LoVo (cell line): ENCODE measurements at regions not wholly inside any gene's neighbourhood (a gene's known extent, or its start where the extent isn't known, plus 50 kb on each side); places are given as distances from the start of the nearest gene placed in this dataset.

Source experiments
- DNase-seq: peaks from one replicate; pipeline ENCODE4 v3.0.0-alpha.2; 2016; ENCODE audit warnings: low spot score

DNA sequence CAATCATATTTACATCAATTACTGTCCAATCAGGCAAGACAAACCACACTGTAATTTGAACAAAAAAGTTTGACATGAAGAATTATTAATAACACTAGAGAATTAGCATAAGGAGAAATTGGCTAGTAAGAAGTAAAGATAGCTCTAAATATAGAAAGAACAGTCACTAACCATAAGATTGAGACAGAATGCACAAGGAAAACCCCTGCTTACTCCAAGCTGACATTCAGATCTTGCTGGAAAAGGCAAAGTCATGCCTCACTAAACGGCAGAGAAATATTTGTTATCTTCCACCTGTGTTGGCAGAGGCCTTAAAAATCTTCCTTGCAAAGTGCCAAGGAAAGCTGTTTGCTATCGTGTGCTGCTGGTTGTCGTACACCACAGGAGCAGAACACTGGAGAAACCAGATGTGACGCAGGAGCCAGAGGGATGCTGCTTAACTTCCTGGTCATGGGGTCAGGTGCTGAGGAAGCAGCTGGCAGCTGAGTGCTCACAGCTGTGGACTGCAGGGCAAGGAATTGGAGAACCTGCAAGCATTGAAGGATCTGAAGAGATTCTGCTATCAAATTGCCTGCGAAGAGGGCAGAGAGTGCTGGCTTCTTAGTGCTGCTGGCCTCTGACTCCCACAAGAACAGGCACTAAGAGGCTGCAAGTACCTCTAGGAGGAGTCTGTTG, 1323.3 kb downstream of the LRFN5 start:
- no peak for DNase-seq

DNA sequence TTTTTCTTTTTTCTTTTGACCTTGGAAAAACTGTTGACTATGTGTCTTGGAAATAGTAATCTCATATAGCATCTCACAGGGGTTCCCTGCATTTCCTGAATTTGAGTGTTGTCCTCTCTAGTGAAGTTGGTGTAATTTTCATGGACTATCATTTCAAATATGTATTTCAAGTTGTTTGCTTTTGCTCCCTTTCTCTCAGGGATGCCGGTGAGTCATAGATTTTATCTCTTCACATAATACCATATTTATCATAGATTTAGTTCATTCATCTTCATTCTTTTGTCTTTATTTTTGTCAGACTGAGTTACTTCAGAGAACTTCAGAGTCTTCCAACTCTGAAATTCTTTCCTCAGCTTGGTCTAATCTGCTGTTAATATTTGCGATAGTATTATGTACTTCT, 1320.6 kb downstream of the LRFN5 start:
- DNase-seq, result no peak

DNA sequence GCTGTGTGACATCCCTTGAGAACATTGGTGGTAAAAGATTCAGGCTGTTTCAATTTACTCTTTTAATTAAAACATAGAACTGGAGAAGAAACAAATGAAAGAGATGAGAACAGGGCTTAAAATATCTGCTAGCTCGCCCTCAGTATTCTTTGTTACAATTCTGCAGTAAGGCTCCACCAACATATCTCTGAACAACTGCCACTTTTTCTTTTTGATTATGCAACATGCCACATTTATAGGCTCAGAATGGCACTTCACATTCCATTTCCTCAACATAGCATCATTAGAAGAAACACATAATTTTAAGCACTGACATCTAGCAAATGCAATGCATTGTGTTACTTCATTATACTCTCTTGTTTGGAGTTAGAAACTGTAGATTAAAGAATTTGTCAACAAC, 1315.2 kb downstream of the LRFN5 start:
- no peak for DNase-seq

DNA sequence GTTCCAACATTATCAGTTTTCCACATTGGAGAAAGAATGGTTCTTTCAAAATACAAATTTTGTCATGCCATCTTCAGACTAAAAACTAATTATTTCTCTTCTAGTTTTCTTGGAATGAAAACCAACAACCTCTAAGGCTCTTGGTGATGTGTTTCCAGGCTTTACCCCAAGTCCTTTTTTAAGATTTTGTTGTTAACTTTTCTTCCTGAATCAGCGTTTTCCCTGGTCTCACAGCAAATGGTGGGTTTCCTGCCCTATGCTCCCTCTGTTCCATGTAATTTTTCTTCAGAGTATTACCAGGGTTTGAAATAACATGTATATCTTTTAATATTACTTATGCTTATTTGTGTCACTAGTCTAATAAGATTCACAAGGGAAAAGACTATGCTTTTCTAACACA, 1311.9 kb downstream of the LRFN5 start:
- no peak for DNase-seq

DNA sequence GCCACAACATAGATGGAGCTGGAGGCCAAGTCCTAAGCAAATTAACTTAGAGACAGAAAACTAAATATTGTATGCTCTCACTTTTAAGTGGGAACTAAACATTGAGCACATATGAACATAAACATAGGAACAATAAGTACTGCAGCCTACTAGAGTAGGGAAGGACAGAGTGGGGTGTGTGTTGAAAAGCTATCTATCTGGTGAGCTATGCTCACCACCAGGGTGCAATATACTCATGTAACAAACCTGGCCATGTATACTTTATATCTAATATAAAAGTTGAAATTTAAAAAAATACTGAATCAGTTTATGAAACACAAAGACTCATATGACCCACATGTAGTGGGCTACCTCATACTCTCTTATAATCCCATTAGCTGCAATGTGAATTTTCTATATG, 1305.0 kb downstream of the LRFN5 start:
- DNase-seq, result no peak

DNA sequence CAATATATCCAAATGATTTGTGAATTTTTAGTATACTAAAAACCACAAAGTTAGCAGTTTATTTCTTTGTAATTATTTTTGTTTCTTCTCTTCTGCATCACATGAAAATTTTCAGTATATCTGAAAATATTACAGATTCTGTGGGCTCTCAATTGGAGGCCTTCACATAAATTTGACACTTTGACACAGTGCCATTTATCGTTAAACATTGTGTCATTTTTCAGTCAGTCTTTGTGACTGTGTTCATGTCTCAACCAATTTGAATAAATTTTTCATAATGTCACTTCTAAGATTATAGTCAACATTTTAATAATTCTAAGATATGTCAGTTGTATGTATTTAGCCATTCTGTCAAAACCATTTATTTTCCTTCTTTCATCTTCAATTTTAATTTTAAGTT, 1303.0 kb downstream of the LRFN5 start:
- DNase-seq, result no peak

DNA sequence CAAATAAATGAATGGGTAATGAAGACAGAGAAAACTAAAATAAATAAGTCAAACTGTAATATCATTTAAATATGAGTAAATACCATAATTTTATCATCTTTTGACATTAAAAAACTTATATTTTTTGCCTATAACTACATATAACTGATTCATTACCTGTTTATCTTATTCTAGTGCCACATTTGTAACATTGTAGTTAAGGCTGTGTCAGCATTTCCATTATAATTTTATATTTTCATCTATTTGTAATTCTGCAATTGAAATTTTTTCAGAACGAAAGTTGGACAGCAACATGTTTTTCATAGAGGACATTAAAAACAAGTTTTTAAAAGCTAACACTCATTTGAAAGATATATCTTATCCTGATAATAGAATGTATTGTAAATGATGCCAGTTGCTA, 1286.5 kb downstream of the LRFN5 start:
- no peak for DNase-seq

DNA sequence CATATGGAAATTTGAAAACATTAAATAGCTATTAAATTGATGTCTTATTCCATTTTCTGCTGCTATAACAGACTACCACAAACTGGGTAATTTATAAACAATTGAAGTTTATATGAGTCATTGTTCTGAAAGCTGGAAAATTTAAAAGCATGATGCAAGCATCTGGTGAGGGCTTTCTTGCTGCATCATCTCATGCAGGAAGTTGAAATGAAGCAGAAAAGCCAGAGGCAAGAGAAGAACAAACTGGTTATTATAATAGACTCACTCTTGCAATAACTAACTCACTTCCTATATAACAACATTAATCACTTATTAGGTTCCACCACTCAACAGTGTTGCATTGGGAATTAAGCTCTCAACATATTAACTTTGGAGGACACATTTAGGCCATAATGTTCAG, 1277.4 kb downstream of the LRFN5 start:
- DNase-seq, result no peak

DNA sequence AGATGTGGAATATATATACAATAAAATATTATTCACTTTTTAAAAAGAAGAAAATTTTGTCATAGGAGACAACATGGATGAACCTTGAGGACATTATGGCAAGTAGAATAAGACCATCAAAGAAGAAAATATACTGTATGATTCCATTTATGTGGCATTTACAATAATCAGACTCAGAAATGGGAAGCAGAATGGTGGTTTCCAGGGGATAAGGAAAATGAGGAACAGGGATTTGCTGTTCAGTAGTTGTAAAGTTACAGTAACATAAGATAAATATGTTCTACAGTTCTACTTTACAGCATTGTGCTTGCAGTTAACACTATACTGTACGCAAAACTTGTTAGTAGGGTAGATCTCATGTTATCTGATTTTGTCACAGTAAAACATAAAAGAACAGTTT, 1271.0 kb downstream of the LRFN5 start:
- DNase-seq, result no peak

DNA sequence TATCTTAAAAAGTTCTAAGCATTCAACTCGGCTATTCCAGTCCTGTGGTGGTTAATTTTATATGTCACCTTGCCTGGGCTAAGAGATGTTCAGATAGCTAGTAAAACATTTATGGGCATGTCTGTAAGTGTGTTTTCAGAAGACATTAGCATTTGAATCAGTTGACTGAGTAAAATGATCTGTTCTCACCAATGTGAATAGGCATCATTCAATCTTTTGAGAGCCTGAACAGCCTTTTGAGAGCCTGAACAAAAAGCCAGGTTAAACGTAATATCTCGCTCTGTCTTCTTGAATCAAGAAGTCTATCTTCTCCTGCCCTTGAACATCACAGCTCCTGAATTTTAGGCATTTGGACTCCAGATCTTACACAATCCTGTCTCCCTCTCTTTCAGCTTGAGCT, 1266.1 kb downstream of the LRFN5 start:
- DNase-seq, result no peak

DNA sequence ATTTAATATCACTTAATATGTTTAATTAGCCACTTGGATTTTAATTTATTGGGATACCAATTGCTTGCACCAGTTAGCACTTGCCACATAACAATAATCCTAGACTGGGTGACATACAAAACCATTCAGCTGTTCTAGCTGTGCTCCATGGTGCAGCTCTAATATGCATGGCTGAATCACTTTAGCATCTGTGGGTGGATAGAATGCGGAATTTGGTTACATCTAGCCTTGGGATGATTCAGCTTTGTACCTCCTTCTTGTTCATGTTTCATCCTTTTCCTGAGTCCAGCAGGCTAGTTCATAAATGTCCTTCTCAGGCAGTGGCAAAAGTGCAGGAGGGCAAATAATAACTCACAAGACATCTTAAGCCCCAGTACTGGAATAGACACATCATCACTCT, 1263.0 kb downstream of the LRFN5 start:
- DNase-seq, result no peak

DNA sequence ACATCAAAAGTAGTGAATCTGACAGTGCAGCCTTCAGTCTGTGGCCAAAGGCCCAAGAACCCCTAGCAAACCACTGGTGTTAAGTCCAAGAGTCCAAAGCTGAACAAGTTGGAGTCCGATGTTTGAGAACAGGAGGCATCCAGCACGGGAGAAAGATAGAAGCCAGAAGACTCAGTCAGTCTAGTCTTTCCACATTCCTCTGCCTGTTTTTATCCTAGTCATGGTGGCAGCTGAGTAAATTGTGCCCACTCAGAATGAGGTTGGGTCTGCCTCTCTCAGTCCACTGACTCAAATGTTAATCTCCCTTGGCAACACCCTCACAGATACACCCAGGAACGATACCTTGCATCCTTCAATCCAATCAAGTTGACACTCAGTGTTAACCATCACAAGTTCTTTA, 1255.4 kb downstream of the LRFN5 start:
- DNase-seq, result no peak

DNA sequence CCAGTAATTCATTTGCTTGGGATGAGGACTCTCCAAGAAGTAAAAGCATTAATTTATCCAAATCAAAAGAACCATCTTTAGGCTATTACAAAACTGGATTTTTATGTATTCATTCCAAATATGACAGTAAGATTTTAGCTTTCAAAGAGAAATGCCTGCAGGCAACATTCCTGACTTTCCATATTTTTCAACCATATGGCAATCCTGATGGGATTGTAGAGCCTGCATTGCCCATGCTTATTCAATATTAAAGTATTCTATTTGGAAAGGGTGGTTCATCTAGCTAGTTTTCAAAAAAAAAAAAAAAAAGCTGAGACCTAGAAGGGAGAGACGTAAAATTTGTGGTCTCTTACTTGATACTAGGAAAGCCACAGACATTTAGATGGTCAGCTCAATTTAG, 1253.7 kb downstream of the LRFN5 start:
- no peak for DNase-seq

DNA sequence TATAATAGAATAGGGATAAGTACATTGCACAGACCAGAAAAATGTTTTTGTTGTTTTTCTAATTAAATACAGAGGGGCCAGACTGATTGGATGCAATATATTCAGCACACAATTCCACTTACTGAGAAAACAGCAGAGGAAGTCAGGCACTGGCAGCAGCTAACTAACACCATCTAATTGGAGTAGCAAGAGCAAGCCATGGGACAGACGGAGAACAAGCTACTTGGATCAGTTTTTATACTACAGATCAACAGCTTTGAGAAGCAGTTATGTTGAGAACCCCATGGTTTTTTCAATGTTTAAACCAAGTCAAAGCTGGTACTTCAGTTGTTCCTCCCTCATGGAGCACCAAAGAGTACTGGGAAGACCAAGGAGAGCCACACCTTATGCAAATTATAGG, 1249.4 kb downstream of the LRFN5 start:
- no peak for DNase-seq

DNA sequence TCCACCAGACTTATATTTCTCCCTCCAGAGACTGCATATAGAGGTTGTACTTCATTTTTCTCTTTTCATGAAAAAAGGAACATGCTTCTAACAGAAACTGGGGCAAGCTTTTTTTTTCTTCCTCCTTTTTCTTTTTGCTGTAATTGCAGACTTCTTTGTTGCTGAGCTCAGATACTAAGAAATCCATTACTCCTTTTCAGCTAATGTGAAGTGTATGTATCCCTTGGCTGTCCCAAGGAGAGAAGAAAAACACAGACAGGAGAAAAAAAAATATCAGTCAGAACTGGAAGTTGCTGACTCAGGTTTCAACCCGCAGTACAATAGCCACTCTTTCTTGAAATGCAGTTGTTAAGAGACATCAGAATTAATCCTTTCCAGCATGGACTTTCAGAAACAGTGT, 1248.4 kb downstream of the LRFN5 start:
- DNase-seq, result no peak

DNA sequence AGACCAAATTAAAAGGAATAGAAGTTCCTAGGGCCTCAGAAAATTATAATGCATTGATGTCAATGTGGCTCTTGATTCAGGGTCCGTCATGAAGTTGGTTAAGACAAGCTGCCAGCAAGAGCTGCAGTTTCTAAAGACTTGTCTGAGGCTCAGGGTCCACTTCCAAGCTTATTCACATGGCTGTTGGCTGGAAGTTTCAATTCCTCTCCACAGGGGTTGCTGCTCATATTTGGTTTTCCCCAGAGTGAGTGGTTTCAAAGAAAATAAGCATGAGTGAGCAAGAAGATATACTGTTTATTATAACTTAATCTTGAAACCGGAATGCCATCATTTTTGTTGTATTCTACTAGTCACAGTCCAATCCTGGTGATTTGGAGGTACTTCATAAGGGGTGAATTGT, 1247.4 kb downstream of the LRFN5 start:
- no peak for DNase-seq

DNA sequence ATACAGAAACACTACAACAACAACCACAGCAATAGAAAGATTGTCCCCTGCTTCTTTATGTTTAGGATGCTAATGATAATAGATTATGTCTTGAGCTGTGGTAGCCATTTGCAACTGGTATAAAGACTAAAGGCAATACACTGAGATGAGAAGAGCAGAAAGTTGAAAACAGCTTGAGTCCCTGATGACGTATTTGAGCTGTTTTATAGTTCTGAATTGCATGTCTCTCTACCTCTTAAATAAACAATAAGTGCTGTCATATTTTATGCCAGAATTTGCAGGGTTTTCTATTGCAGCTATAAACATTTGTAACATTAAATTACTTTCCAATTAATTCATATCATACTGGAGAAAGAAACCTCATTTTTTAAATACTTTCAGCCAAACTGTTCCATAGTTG, 1242.0 kb downstream of the LRFN5 start:
- DNase-seq, result no peak

DNA sequence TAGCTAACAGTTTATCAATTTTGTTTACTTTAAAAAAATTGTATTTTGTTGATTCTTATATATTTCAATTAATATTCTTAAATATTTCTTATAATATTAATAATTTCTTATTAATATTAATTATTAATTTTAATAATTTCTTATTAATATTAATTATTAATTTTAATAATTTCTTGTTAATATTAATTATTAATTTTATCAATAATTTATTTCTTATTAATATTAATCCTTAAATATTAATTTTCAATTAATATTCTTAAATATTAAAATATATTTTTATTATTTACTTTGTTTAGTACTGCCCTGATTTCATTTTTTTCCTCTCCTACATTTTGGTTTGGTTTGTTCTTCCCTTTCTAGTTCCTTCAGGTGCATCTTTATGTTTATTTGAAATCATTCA, 1208.1 kb downstream of the LRFN5 start:
- no peak for DNase-seq

DNA sequence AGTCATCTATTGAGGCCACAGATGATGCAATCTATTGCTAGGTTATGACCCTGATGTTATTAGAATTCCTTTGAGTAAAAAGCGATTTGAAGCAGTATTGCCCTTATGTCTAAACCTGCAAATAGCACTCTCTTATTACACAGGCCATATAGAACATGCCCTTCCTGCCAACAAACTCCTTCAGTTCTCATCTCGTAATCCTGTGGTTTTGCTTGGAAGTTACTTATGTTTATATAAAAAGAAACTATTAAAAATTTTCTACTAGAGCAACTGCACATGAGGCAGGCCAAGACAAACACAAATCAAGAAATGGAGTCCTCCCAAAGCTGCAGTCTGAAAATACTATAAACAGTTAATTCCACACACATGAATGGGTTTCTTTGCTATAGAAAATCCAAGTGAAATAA, 1200.2 kb downstream of the LRFN5 start:
- no peak for DNase-seq

DNA sequence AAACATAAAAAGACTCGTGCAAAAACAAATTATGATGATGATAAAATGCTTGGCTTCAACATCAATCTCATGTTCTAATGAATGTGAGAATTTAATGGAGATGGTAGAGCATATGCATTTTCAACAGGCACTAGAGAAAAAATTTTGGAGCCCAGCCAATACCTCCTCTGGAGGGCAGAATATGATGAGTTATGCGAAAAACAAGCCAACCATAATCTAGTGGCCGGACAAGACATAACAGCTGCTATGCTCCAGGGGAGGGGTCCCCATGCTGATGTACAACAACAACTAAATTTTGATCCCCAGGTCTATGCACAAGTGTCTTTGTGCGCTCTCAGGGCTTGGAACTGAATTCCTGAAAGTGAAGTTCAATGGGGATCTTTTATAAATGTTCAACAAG, 1197.5 kb downstream of the LRFN5 start:
- DNase-seq, result no peak

DNA sequence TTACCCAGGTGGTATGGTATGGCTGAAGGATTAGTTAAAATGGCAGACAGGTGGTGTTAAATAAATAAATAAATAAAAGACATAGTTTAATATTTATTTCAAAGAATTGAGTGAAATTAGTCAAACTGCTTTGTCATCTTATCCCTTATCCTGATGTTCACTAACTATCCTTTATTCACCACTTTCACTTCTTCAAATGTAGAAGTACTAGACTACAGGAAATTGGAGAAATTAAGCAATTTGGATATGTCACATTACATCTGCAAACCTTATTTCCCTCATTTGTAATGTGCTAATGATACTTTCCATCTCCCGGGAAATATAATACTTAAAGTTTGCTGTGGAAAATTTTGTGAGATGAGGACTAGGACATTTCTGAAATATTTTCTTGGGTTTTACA, 1195.7 kb downstream of the LRFN5 start:
- DNase-seq, result no peak

DNA sequence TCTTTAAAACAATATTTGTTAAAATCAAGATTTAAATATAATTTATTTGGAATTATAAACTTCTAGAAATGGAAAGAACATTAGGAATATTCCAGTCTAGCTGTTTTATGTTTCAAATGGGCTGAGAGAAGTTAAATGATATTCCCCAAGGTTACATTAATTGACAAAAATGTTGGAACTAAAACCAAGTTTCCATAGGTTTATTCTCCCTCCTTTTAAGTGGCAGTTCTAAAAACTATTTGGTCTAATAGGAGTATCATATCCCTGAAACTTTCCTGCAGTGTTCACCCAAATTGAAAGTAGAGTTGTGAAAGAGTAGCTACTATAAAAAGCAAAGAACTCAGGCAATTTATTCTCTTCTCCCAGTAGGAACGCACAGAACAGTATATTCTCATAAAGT, 1185.5 kb downstream of the LRFN5 start:
- DNase-seq, result no peak

DNA sequence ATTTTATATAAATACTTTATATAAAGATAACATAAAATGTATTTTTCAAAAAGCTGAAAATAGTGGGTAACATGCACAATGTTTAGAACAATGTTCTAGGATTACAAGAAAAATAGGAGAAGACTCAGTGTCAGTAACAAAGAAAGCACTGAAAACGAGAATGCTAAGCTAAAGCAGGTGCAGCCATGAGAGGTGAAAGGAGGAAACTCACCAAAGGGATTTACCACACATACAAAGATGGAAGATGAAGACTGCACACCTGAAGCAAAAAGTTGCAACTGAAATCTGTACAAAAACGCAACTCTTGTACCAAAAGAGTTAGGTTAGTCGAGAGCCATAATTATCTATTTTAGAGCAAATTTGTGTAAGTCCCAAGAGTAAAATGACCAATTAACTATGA, 1176.1 kb downstream of the LRFN5 start:
- DNase-seq, result no peak

DNA sequence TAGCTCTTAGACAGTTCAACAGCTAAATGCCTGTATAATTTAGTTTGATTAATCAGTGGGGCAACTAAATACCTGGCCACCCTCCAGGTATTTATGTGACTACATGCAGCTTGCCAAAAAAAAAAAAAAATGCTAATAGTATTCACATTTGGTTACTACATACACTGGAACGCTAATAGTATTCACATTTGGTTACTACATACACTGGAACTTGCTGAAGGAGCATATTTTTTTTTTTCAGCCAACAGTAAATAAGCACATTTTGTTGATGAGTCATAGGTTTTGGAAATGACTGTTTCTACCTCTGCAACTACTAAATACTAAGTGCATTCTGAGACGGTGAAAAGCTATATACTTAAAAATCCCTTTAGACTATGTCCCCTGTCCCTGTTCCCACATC, 1172.3 kb downstream of the LRFN5 start:
- no peak for DNase-seq

DNA sequence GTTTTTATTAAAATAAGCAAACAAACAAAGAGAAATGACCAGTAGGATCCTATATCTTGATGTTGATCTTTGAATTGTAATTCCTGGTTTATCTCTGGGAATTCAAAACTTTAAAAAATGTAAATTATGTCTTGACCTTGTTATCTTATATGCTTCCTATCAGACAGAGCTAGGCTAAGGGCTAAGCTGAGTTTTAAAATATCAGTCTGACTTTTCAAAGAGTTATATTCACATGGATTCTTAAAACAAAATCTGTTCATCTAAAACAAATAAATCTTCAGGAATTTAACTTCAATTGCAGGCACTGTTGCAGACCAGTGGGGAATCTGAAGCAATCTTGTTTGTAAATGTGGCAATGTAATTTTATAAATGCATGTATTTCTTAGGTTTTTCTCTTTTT, 1144.1 kb downstream of the LRFN5 start:
- no peak for DNase-seq
